Neural progenitor cell (in vitro differentiated cells): ENCODE measurements at regions not wholly inside any gene's neighbourhood (a gene's known extent, or its start where the extent isn't known, plus 50 kb on each side); places are given as distances from the start of the nearest gene placed in this dataset.

Experiments
- CTCF ChIP-seq: fragments of 200-600 bp; sonication (generic); IDR thresholded peaks from 2 replicates; pipeline ENCODE4 v1.5.1; 2017; ENCODE audit warnings: antibody characterized with exemption, mild to moderate bottlenecking
- EZH2 ChIP-seq: fragments of 200-600 bp; sonication (generic); IDR thresholded peaks from 2 replicates; pipeline ENCODE4 v1.6.1; 2017; ENCODE audit warnings: antibody characterized with exemption, mild to moderate bottlenecking, moderate library complexity
- EZH2phosphoT487 ChIP-seq: fragments of 200-600 bp; sonication (generic); IDR thresholded peaks from 2 replicates; pipeline ENCODE4 v1.6.1; 2017; ENCODE audit warnings: antibody characterized with exemption

- TF ChIP-seq CTCF = no peak
- no peak for TF ChIP-seq EZH2phosphoT487
- TF ChIP-seq EZH2 = no peak
Measured at GRCh38 chr16:49115956-49116355, 165.7 kb downstream of the CBLN1 start.
